ENCODE measurements at regions not wholly inside any gene's neighbourhood (a gene's known extent, or its start where the extent isn't known, plus 50 kb on each side); places are given as distances from the start of the nearest gene placed in this dataset.

DNA sequence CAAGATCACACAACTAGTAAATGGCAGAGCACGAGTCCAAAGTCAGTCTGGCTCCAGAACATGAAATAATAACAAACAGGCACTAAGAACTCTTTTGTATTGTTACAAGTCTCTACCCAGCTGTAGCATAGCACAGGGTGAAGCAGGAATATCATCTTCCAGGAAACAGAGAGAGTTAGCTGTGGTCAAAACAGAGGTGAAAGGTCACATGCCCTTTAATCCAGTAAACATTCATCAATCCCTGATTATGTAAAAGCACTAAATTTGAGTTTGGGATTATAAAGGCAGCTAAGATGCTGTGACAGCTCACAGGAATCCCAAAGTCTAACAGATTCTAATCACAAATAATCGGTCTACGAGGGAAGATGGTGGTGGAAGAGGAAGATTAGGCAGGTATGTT, 133.0 kb upstream of the ASTN2 start:
- no peak for DNase-seq (ENCODE audit: low read depth)

DNA sequence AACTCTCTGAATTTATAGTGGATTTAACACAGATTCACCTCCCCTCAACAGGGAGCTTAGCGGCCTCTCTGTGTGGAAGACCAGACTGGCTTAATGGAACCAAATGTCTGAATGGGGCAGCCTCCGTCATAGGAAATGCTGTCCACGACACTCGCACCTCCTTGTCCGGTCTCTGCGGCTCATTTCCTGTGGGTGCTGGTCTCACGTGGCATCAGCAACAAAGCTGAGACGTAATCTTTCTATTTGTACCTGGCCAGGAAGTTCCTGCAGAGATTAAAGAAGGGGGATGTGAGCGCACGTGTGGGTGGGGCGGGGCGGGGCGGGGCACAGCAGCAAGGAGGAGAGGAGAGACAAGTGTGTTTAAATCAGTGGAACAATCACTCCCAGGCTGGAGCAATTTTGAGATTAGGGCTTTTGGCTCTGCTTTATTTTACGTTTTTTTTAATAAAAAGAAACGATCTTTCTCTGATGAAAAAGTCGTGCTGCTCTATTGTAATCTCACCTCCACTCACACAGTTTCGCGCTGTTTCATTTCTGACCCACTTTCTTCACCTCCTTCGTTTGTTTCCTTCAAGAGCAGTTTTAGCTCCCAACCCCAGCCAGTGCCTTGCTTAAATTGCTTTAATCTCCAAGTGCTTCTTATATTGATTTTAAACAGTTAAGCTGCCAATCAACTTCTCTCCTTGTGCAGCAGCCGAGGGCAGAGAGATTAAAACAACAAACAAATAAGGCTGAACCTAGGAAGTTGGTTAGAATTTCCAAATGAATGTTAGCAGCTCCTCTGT, 132.2 kb upstream of the ASTN2 start:
- no peak for DNase-seq (ENCODE audit: low read depth)

DNA sequence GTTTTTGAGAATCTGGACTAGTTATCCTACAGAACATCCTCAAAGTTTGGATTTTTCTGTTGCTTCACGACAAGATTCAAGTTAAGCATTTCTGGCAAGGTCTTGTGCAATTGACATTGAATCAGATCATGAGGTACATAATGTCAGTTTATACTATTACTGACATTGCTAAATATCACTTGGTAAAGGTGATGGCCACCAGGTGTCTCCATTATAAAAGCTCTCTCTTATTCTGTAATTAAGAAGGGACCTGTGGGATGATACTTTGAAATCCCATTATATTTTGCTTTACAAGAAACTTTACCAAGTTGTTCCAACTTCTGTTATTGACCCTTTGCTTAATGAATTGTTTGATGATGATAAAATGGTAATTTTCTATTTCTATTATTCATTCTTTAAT, 131.0 kb upstream of the ASTN2 start:
- DNase-seq (ENCODE audit: low read depth): no peak

DNA sequence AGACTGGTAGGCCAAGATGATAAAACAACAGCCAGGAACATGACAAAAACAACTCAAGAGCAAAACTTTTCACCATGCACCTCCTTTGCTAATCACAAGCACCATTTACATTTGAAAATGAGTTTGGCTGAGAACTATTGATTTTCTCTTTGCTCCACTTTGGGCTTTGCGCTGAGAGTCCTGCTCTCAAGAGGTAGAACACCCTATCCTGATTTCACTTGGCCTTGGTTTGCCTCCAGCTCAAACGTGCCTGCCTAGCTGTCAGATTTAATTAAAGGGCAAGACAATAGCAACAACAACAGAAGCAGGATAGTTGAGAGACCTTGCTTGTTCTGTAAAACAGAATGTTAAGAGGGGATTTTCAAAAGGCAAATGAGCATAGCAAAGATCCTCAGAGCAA, 128.2 kb upstream of the ASTN2 start:
- DNase-seq (ENCODE audit: low read depth): no peak

DNA sequence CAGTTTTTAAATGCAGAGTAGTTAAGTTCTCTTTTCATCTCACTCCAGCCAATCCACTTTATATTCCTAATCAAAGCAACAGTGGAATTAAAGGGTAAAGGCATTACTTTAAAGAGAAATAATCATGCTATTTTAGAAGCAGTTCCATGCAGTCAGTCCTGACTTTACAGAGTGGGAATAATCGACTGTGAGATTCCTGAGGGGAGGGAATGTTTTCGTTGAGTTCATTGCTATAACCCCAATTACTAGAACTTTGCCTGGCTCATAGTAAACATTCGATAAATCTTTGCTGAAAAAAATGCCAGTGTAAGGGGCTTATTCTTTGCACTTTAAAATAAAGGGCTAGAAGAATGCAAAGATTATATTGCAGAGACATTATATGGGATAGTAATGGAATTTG, 127.2 kb upstream of the ASTN2 start:
- DNase-seq (ENCODE audit: low read depth): no peak

DNA sequence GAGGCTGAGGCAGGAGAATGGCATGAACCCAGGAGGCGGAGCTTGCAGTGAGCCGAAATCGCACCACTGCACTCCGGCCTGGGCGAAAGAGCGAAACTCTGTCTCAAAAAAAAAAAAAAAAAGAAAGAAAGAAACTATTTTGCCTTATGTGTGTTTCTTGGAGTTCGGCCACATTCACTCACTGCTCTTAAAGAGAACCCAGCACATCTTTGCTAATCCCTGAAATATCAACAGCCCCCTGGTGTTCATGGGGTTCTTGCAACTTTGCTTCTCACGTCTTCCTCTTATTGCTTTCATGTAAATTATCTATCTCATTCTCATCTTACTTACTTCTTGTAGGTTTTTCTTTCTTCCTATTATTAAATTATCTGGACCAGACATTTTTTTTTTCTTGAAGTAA, 126.3 kb upstream of the ASTN2 start:
- no peak for DNase-seq (ENCODE audit: low read depth)

DNA sequence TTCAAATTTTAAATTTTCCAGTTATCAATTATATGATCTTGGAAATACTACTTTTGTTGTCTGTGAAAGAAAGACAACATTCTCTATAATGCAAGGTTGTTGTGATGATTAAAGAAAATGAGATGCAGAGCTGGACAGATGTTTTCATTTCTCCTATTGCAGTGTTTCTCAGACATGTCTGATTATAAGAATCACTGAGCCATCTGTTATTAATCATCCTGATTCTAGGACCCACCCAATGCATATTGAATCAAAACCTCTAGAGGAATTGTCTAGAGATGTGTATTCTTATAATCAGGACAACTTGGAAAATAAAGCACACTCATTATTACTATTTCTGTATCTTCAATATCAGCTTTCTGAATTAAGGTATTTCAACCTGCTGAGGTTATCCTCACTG, 121.1 kb upstream of the ASTN2 start:
- DNase-seq (ENCODE audit: low read depth): no peak

DNA sequence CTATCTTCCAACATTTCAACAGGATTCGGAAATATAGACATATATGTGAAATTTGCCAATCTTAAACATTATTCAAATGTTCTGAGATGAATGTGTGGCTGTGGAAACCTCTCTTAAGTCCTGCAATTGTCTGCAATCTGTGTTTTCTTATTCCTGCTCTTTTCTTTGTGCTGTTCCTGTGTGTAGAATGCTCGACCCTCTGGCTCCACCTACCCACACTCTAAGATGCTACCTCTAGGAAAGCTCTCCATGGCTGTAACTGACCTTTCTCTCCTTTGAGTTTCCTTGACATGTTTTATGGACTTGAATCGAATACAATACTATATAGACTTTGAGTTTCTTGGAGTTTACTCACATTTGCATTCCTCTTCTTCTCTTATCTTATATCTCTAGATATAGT, 120.6 kb upstream of the ASTN2 start:
- DNase-seq (ENCODE audit: low read depth): no peak

DNA sequence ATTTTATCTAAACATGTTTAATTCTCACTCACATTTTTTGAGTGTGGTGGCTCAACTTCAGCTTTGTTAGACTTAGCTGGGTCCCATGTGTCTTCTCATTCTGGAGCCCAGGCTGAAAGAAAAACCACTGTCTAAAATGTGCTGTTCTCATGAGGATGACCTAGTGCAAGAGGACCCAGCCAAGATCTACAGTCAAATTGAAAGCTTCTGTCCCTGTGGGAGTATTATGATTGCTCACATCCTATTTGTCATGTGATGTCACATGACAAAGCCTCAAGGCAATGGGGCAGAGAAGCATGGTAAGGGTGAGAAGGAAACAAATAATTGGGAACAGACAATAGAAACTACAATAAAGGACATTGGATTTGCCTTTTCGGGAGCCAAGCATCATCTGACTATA, 113.4 kb upstream of the ASTN2 start:
- DNase-seq (ENCODE audit: low read depth): no peak

DNA sequence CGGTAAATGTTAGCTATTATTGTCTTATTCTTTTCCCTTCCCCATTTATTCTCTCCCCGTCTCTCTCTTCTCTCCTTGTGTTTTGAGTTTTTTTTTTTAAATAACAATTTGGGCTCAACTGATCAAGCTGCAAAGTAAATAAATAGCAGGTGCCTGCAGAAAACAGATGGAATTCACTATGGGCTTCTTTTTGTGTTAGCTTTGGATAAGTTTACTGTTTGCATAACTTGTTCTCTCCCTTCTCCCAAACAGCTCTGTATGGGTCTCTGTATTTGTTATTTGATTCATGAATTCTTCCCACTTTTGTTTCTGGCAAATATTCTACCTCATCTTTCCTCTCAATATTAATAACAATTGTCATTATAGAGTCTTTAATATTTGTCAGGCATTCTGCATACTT, 111.8 kb upstream of the ASTN2 start:
- no peak for DNase-seq (ENCODE audit: low read depth)

DNA sequence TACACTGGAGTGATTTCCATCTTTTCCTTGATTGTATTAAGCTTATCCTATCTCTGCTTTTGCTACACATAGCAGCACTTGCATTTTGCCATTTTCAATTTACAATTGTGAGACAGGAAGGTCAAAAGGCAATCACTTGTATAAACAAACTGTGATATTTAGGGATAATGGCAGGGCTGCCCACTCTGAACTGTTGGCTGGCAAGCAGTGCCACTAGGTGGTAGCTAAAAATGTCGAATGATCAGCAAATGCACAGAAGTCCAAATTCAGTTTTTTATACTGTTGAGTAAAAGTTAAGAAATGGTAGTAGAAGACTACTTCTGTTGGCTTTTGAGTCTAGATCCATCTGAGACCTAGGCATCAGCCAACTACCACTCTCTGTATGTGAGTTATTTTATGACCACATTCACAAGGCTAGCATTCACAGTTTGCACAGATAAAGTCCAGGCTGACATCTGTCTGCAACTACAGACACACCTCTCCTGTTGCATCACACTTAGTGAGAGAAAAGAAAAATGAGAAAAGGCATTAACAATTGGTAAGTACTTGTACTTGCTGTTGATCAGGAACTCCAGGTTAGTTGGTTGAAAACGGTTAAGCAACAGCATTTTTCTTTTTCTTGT, 108.8 kb upstream of the ASTN2 start:
- no peak for DNase-seq (ENCODE audit: low read depth)

DNA sequence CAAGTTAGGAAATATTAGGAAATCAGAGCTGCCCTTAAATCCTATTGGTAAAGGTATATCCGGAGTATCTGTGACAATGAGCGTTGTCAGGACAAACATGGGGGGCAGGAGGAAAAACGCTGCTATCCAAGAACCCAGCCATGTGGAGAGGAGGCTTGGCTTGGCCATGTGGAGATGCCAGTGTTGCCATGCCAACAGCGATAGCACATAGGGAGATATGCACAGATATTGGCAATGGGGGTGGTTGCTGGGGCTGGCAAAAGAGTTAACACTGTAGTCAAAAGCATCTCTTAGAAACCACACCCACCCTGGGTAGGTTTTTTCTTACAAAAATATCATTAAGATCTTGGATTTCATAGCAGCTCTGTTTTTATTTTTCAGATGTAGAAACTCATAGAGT, 106.4 kb upstream of the ASTN2 start:
- no peak for DNase-seq (ENCODE audit: low read depth)

DNA sequence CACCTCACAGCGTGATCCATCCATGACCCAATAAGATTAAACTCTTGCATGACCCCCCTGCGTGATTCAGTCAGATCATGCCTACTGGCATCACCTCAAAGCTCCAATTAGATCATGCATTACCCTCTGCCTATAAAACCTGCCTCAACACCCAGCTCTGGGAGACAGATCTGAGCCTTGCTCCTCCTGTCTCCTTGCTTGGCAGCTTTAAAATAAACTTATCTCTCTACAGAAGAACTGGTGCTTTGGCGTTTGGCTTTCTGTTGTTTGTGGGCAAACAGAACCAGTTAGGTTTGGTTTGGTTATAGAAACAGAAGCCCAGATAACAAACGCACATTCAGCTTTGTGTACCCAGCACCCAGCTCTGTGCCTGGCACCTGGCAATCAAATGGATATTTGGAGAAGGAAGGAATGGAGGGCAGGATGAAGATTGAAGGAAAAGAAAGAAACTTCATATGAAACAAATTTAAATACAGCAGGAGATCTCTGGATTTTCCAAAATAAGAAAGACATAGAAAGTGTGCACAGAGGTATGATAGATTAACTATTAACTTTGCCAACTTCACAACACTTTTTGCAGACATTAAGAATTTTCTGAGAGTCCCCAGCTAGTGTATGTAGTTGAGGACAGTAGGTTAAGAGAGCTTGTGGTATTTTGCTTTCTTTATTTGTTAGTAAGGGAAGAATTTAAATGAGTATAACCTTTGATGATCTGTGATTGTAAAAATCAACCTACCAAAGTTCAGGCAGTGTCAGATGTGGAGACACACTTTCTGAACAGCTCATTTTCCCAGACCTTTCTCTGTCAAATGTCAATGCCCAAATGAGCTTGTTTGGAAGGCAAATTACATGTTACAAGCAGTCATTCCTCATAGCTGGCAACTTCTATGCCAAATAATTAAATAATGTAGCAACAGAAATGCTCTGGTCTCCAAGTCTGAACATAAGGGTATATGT, 102.1 kb upstream of the ASTN2 start:
- DNase-seq (ENCODE audit: low read depth): no peak

DNA sequence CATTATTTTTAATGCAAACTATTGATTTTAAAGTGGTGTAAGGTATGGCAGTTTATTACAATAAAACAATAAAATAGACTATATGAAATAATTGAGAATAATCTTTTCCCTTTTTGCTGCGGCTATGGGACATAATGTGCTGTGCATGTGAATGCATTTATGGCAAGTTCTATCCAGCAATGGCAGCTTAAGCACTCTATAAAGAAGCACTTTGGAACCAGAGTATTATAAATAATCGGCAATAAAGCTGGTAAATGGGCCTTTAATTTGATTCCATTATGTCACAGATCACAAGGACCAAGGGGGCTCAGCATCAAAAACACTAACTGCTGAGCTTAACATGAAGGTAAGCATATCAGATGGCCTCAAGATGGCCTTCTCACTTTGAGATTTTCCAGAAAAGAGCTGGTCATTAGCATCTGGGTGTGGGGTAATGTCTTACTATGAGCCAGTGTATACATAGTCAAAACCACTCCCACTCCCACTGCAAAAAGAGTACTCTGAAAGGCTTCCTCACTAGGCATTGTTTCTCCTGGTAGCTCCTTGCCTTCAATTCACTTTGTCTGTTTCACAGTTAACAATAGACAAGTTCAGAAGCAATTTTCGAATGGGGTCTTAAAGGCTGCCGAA, 97.1 kb upstream of the ASTN2 start:
- no peak for DNase-seq (ENCODE audit: low read depth)

DNA sequence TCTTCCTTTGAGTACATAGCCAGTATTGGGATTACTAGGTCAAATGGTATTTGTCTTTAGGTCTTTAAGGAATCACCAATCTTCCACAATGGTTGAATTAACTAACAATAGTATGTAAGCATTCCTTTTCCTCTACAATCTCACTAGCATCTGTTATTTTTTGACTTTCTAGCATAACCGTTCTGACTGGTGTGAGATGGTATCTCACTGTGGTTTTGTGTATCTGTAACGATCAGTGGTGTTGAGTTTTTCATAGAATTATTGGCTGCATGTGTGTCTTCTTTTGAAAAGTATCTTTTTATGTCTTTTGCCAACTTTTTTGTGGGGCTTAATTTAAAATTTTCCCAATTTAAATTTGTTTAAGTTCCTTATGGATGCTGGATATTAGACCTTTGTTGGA, 81.5 kb upstream of the ASTN2 start:
- no peak for DNase-seq (ENCODE audit: low read depth)

DNA sequence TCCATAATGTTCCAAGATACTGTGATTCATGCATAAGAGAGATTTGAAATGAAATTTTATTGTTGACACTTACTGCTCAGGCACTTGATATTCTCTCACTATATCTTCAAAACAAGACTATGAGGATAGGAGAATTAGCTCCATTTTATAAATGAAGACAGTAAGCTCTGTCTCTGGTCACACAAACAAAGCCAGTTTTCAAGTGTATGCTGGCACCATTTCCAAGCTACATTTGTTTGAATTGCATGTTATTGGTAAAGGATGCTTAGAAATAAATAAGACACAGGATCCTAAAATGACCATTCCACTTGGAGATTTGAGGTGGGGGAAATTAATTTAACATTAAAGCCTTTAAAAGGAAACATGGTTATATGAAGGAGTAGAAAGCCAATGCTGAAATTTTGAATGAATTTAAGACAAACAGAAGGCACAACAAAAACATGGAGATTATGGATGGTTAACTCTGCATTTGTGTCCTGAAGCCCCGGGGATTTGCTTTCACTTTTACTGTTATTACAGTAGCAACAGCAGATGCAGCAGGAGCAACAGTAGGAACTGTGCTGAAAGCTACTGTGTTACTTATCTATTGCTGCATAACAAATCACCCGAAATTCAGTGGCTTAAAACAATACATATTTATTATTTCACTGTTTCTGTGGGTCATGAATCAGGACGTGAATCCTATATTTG, 79.7 kb upstream of the ASTN2 start:
- no peak for DNase-seq (ENCODE audit: low read depth)

DNA sequence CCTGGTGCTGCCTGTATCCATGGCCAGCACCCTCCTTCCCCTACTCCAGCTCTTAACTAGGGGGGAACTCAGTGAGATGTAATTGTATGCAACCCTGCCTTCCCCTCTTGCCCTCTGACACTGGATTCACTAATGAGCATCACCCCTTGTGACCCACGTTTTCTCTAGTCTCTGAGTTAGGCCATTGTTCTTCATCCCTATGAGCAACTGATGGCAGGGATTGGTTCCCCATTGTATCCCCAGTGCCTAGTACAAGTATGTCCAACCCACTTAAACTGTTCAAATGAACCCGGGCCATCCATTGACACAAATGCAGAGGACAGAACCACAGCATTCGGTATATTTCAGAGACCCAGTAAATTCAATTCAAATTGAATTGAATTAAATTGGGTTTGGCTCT, 77.6 kb upstream of the ASTN2 start:
- DNase-seq (ENCODE audit: low read depth): no peak

DNA sequence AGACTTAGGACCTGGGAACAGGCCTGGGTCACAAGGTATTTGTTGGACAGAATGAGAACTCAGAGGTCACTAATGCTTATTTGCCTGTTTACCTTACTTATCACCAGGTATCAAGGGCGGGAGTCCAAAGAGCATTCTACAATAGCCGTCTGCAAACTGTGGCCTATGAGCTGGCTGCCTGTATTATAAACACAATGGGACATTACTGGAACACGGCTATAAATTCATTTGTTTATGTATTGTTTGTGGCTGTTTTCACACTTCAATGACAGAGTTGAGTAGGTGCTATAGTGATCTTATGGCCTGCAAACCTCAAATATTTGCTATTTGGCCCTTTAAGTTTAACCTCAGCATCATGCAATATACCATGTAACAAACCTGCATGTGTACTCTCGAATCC, 76.6 kb upstream of the ASTN2 start:
- DNase-seq (ENCODE audit: low read depth): no peak

DNA sequence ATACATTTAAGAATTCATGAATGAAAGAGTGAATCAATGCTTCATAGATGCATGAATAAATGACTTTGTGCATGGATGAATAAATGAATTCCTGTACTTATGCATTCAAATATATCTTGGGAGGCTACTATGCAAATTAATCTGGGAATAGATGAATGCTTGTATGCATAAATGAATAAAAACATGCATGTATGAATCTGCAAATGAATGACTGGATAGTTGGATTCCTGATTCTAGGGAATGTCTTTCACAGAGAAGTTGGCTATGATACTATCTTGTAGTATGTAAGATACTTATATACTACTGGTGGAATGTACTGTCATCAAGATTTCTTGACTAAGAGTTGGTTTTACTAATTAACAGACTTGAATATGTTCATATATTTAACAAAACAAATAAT, 75.3 kb upstream of the ASTN2 start:
- no peak for DNase-seq (ENCODE audit: low read depth)

DNA sequence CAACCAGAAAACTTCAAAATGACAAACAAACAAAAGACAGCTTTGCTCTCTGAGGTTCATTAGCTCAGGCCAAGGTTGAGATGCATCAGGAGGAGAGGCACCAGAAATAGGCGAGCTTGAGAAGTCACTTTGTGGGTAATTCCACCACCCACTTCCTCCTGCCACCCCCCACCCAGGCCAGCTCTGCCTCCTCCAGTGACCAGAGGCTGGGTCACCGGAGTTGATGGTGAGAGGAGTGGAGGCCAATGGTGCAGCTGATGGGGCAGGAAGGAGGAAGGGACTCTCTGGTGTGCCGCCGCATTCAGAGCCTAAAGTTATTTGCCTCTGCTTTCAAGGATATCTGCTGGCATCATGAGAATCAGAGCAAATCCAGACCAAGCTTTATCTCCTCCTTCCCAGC, 73.8 kb upstream of the ASTN2 start:
- no peak for DNase-seq (ENCODE audit: low read depth)

DNA sequence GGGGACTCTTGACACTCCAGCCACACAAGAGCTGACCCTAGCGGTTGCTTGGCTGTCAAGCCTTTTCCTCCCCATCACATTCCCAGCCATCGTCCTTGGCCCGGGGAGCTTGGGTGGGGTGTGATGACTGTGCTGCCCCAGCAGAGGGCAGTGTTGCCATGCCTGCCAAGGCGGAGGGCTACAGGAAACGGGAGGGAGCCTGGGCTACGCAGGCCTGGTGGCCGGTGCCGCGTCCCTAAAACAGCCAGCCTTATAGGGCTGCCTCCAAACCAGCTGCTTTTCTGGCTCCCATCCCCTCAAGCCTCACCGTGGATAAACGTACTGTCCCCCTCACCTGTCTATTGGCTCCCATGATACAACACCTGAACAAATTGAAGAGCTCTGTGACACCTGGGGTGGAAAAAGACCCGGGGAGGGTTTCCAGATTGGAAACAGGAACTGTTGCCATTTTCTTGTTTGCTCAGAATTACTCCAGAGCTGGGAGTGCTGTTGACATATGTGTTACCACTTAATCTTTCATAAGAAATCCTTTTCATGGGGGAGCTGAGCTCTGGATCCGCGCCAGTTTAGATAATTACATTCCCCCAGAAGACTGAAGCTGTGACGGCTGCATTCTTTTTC, 72.8 kb upstream of the ASTN2 start:
- DNase-seq (ENCODE audit: low read depth): peak; percentile 12

Data from activated T-cell treated with anti-CD3 and anti-CD28 coated beads for 24 hours (primary cell).